ENCODE measurements at regions not wholly inside any gene's neighbourhood (a gene's known extent, or its start where the extent isn't known, plus 50 kb on each side); places are given as distances from the start of the nearest gene placed in this dataset.

DNA sequence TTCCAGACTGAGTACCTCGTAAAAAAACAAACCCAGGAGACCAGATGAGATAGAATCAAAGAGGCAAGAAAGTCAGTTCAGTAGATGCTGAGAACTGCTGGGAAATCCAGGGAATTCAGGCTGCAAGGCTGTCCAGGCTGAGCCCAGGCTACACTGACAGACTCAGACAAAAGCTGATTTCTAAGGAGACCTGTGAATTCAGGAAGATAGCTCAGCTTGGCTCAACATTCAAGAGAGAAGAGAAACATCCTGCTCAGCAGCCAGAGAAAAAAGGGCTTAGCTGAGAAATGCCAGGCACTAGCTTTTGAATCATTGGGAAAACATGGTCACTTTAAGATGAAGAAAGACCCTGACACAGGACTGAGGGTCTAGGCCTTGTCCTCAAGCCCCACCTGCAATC lies 118.2 kb upstream of the SLC44A1 start:
- Histone ChIP-seq H3K36me3 (ENCODE audit: control insufficient read depth, insufficient read depth, low read length) (no peaks in the 10 kb centered on the region), H3K4me1 (ENCODE audit: control insufficient read depth, insufficient read depth, low read length) (peaks cover 3% of the 10 kb centered on the region), H3K27me3 (ENCODE audit: control insufficient read depth, insufficient read depth, low read length) (no peaks in the 10 kb centered on the region), H3K9ac (ENCODE audit: low read length) (no peak overlapping the region), H3K27ac (ENCODE audit: low read depth, low read length) (no peak overlapping the region), H3K4me3 (ENCODE audit: low read length) (no peak overlapping the region)

GRCh38 chr9:105127863-105128220 lies 116.6 kb upstream of the SLC44A1 start:
- Histone ChIP-seq H3K4me3 (ENCODE audit: low read length) (no peak overlapping the region), H3K36me3 (ENCODE audit: control insufficient read depth, insufficient read depth, low read length) (no peaks in the 10 kb centered on the region), H3K27ac (ENCODE audit: low read depth, low read length) (no peak overlapping the region), H3K9ac (ENCODE audit: low read length) (no peak overlapping the region), H3K4me1 (ENCODE audit: control insufficient read depth, insufficient read depth, low read length) (peaks cover 3% of the 10 kb centered on the region), H3K27me3 (ENCODE audit: control insufficient read depth, insufficient read depth, low read length) (no peaks in the 10 kb centered on the region)

GRCh38 chr9:105128908-105129600 lies 115.4 kb upstream of the SLC44A1 start:
- Histone ChIP-seq H3K4me3 (ENCODE audit: low read length) (no peak overlapping the region), H3K9ac (ENCODE audit: low read length) (no peak overlapping the region), H3K27me3 (ENCODE audit: control insufficient read depth, insufficient read depth, low read length) (no peaks in the 10 kb centered on the region), H3K4me1 (ENCODE audit: control insufficient read depth, insufficient read depth, low read length) (peaks cover 3% of the 10 kb centered on the region), H3K27ac (ENCODE audit: low read depth, low read length) (no peak overlapping the region), H3K36me3 (ENCODE audit: control insufficient read depth, insufficient read depth, low read length) (no peaks in the 10 kb centered on the region)

- Histone ChIP-seq H3K9ac (ENCODE audit: low read length) (no peak overlapping the region), H3K36me3 (ENCODE audit: control insufficient read depth, insufficient read depth, low read length) (no peaks in the 10 kb centered on the region), H3K27ac (ENCODE audit: low read depth, low read length) (no peak overlapping the region), H3K4me1 (ENCODE audit: control insufficient read depth, insufficient read depth, low read length) (peaks cover 3% of the 10 kb centered on the region), H3K27me3 (ENCODE audit: control insufficient read depth, insufficient read depth, low read length) (no peaks in the 10 kb centered on the region), H3K4me3 (ENCODE audit: low read length) (no peak overlapping the region)
These were observed 114.7 kb upstream of the SLC44A1 start for GRCh38 chr9:105129731-105130130.

DNA sequence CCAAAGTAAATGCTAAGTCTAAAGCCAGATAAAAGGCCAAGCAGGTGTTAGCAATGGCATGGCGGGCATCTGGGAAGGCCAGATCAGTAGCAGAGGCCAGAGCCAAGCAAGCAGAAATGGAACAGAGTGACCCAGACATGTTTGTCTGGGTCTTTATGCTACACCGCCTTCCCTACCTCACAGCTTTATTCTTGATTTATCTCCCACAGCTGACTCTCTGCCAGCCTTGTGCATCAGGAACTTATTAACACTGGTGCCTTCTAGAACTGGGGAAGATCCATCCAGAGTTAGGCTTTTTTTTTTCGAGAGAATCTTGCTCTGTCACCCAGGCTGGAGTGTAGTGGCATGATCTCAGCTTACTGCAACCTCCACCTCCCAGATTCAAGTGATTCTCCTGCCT lies 112.5 kb upstream of the SLC44A1 start:
- H3K36me3 ChIP-seq (ENCODE audit: control insufficient read depth, insufficient read depth, low read length): no peaks in the 10 kb centered on the region
- no peak overlapping the region for H3K9ac ChIP-seq (ENCODE audit: low read length)
- no peak overlapping the region for H3K4me3 ChIP-seq (ENCODE audit: low read length)
- H3K27ac ChIP-seq (ENCODE audit: low read depth, low read length): no peak overlapping the region
- H3K4me1 ChIP-seq (ENCODE audit: control insufficient read depth, insufficient read depth, low read length): no peaks in the 10 kb centered on the region
- no peaks in the 10 kb centered on the region for H3K27me3 ChIP-seq (ENCODE audit: control insufficient read depth, insufficient read depth, low read length)

DNA sequence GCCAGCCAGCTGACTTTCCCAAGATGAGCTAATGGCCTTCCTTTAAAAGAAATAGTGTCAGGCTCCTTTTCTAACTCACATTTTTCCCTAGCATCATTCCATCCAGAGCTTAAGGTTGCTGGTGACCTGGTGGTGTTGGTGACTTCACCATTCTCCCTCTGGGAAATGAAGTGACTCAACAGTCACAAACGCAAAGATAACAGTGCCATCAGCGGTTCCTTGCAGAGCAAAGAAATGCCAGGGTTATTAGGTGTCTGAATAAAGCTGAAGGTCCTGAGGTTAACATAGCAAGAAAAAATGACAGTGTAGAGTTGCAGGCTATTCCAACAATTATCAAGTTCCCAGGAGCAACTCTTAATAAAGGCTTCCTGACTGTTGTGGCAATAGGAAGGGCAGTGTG lies 111.8 kb upstream of the SLC44A1 start:
- H3K9ac ChIP-seq (ENCODE audit: low read length): no peak overlapping the region

GRCh38 chr9:105138306-105138801 lies 106.1 kb upstream of the SLC44A1 start:
- no peak overlapping the region for H3K27ac ChIP-seq (ENCODE audit: low read depth, low read length)
- no peaks in the 10 kb centered on the region for H3K27me3 ChIP-seq (ENCODE audit: control insufficient read depth, insufficient read depth, low read length)
- H3K4me3 ChIP-seq (ENCODE audit: low read length): no peak overlapping the region
- H3K4me1 ChIP-seq (ENCODE audit: control insufficient read depth, insufficient read depth, low read length): peaks cover 3% of the 10 kb centered on the region
- H3K36me3 ChIP-seq (ENCODE audit: control insufficient read depth, insufficient read depth, low read length): no peaks in the 10 kb centered on the region
- H3K9ac ChIP-seq (ENCODE audit: low read length): no peak overlapping the region

More for the DNA sequence above, 111.8 kb upstream of the SLC44A1 start:
- Histone ChIP-seq H3K36me3 (ENCODE audit: control insufficient read depth, insufficient read depth, low read length) (no peaks in the 10 kb centered on the region), H3K27me3 (ENCODE audit: control insufficient read depth, insufficient read depth, low read length) (no peaks in the 10 kb centered on the region), H3K4me1 (ENCODE audit: control insufficient read depth, insufficient read depth, low read length) (no peaks in the 10 kb centered on the region), H3K27ac (ENCODE audit: low read depth, low read length) (no peak overlapping the region), H3K4me3 (ENCODE audit: low read length) (no peak overlapping the region)

DNA sequence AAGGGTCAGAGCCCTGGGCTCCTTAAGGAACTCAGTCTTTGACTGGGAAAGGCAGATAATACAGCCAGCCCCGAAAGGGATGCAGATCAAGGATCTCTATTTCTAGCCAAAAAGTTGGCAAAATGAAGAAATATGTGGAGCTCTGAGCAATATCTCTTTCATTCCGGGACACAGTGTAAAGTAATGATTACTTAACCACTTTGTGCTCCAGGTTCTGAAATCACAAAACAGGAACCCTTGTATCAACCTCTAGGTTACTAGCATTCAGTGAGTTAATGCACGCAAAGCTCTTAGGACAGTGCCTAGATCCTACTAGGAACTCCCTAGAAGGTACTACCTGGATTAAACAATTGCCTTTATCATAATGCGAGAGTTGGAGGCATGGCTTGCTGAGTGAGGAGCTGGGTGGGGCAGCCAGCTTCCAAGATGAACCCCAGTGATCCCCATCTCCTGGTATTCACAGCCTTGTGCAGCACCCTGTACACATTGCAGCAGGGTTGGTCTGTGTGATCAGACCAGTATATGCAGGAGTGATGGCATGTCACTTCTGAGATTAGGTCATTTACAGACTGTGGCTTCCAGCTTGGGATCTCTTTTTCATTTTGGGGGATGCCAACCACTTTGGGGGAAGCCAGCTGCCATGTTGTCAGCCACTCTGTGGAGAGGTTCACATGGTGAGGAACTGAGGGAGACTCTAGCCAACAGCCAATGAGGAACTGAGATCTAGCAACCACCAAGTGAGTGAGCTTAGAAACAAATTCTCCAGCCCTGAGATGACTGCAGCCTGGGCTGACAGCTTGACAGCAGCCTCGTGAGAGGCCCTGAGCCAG lies 103.1 kb upstream of the SLC44A1 start:
- Histone ChIP-seq H3K36me3 (ENCODE audit: control insufficient read depth, insufficient read depth, low read length) (no peaks in the 10 kb centered on the region), H3K9ac (ENCODE audit: low read length) (no peak overlapping the region), H3K27ac (ENCODE audit: low read depth, low read length) (no peak overlapping the region)

DNA sequence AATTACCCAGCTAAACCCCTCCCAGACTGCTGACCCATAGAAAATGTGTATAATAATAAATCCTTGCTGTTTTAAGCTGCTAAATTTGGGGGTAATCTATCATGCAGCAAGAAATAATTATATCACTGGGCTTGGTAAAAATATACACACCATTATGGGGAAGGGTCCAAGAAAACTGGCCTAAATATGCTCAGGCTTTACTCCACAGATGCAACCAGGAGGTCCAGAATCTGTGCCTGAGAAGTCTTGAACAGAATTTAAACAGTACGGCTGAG lies 102.5 kb upstream of the SLC44A1 start:
- H3K27me3 ChIP-seq (ENCODE audit: control insufficient read depth, insufficient read depth, low read length): no peaks in the 10 kb centered on the region
- no peaks in the 10 kb centered on the region for H3K36me3 ChIP-seq (ENCODE audit: control insufficient read depth, insufficient read depth, low read length)
- no peak overlapping the region for H3K27ac ChIP-seq (ENCODE audit: low read depth, low read length)
- no peak overlapping the region for H3K9ac ChIP-seq (ENCODE audit: low read length)
- H3K4me1 ChIP-seq (ENCODE audit: control insufficient read depth, insufficient read depth, low read length): peaks cover 7% of the 10 kb centered on the region
- H3K4me3 ChIP-seq (ENCODE audit: low read length): no peak overlapping the region

More for the DNA sequence above, 103.1 kb upstream of the SLC44A1 start:
- Histone ChIP-seq H3K4me3 (ENCODE audit: low read length) (no peak overlapping the region), H3K27me3 (ENCODE audit: control insufficient read depth, insufficient read depth, low read length) (no peaks in the 10 kb centered on the region), H3K4me1 (ENCODE audit: control insufficient read depth, insufficient read depth, low read length) (peaks cover 4% of the 10 kb centered on the region)

DNA sequence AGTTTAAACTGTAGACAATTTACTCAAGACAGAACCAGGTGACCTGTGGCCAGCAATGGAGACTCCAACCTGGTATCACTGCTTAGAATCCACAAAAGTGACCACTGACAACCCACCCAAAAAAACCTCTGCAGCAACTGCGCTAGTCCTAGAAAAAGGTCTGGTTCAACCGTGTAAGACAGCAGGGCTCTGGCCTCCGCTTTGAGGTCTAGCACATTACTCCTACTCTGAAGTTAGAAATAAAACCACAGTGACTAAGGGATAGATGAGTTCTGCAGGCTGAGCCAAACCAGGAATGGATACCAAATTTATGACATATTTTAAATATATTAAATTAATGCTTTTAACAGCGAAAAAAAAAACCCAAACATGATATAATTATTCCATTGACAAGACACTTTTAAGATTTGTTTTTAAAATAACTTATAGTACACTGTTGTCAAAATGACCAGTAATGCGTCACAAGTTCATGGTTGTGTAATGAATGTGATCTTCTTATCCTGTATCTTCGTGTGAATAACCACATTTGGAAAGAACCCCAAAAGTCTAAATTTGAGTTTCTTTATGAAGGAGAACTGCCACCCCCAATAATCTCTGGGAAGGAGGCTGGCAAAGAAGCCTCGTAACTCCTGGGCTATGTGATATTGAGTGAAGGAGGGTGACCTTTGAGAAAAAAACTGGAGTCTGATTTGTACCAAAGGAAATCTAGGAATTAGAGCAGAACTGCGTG lies 101.9 kb upstream of the SLC44A1 start:
- no peak overlapping the region for H3K9ac ChIP-seq (ENCODE audit: low read length)
- no peaks in the 10 kb centered on the region for H3K27me3 ChIP-seq (ENCODE audit: control insufficient read depth, insufficient read depth, low read length)
- no peak overlapping the region for H3K27ac ChIP-seq (ENCODE audit: low read depth, low read length)
- peaks cover 7% of the 10 kb centered on the region for H3K4me1 ChIP-seq (ENCODE audit: control insufficient read depth, insufficient read depth, low read length)
- H3K4me3 ChIP-seq (ENCODE audit: low read length): no peak overlapping the region
- H3K36me3 ChIP-seq (ENCODE audit: control insufficient read depth, insufficient read depth, low read length): no peaks in the 10 kb centered on the region

DNA sequence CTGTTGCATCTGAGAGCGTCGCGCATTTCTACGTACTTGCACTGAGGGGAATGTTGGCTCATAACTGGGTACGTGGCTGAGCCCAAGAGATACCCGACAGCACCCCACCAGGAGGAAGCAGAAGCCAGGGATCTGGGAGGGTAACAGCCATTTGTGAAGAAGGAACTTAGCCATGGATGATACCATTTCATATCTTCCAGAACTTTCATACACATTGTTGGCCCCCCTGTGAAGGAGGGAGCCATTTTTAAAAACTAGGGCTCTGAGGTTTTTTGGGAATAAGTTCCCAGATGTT lies 101.4 kb upstream of the SLC44A1 start:
- no peak overlapping the region for H3K9ac ChIP-seq (ENCODE audit: low read length)
- H3K4me3 ChIP-seq (ENCODE audit: low read length): no peak overlapping the region
- peaks cover 7% of the 10 kb centered on the region for H3K4me1 ChIP-seq (ENCODE audit: control insufficient read depth, insufficient read depth, low read length)
- no peaks in the 10 kb centered on the region for H3K36me3 ChIP-seq (ENCODE audit: control insufficient read depth, insufficient read depth, low read length)
- H3K27ac ChIP-seq (ENCODE audit: low read depth, low read length): no peak overlapping the region
- no peaks in the 10 kb centered on the region for H3K27me3 ChIP-seq (ENCODE audit: control insufficient read depth, insufficient read depth, low read length)

- H3K4me1 ChIP-seq (ENCODE audit: control insufficient read depth, insufficient read depth, low read length): peaks cover 7% of the 10 kb centered on the region
- no peaks in the 10 kb centered on the region for H3K36me3 ChIP-seq (ENCODE audit: control insufficient read depth, insufficient read depth, low read length)
- H3K27ac ChIP-seq (ENCODE audit: low read depth, low read length): no peak overlapping the region
- no peaks in the 10 kb centered on the region for H3K27me3 ChIP-seq (ENCODE audit: control insufficient read depth, insufficient read depth, low read length)
- H3K9ac ChIP-seq (ENCODE audit: low read length): no peak overlapping the region
- H3K4me3 ChIP-seq (ENCODE audit: low read length): no peak overlapping the region
These were observed 100.4 kb upstream of the SLC44A1 start for GRCh38 chr9:105144076-105144475.

All from rectal smooth muscle tissue (tissue), 1 donor.